HepG2 (cell line): ENCODE measurements at regions not wholly inside any gene's neighbourhood (a gene's known extent, or its start where the extent isn't known, plus 50 kb on each side); places are given as distances from the start of the nearest gene placed in this dataset.
"Not testable (repeated sequence)": the region's sequence is repeated elsewhere in the genome, so short reads cannot be mapped to it uniquely, and the experiment has no call there.

Experiments used
- ATF7 ChIP-seq, 2 experiments: fragments of 450-650 bp in 1 of 2; sonication (generic) in 1 of 2; formaldehyde crosslinking in 1 of 2; IDR thresholded peaks; 2 replicates each; pipeline versions ENCODE4 v1.4.0 to v1.6.1; 2016 to 2020; ENCODE audit warnings: antibody characterized with exemption in 1 of 2, mild to moderate bottlenecking in 1 of 2, missing genetic modification reagents in 1 of 2
- CERS6 ChIP-seq: sonication (generic); formaldehyde crosslinking; IDR thresholded peaks from 2 replicates; pipeline ENCODE4 v1.5.0; 2020; ENCODE audit warnings: missing genetic modification reagents
- CREM ChIP-seq, 2 experiments: sonication (generic) in 1 of 2; formaldehyde crosslinking in 1 of 2; IDR thresholded peaks; 2 replicates each; pipeline versions ENCODE4 v1.4.0 to v1.6.1; 2016 to 2020; ENCODE audit warnings: antibody characterized with exemption in 1 of 2, mild to moderate bottlenecking in 1 of 2, missing genetic modification reagents in 1 of 2
- GFI1 ChIP-seq: sonication (generic); formaldehyde crosslinking; IDR thresholded peaks from 2 replicates; pipeline ENCODE4 v1.5.0; 2020; ENCODE audit warnings: missing genetic modification reagents, mild to moderate bottlenecking, borderline replicate concordance
- KLF9 ChIP-seq: IDR thresholded peaks from 2 replicates; pipeline ENCODE4 v1.6.1; 2016; ENCODE audit warnings: low read depth
- MXD4 ChIP-seq: IDR thresholded peaks from 2 replicates; pipeline ENCODE4 v1.6.1; 2016; ENCODE audit warnings: mild to moderate bottlenecking, missing biosample characterization, missing genetic modification reagents
- RFX5 ChIP-seq: IDR thresholded peaks from 2 replicates; pipeline ENCODE4 v1.6.1; 2011; ENCODE audit warnings: low read depth, low read length, improper control_type of control experiment
- STAT5B ChIP-seq: sonication (generic); formaldehyde crosslinking; IDR thresholded peaks from 2 replicates; pipeline ENCODE4 v1.4.0; 2020; ENCODE audit warnings: missing genetic modification reagents
- ZNF33A ChIP-seq: sonication (generic); formaldehyde crosslinking; IDR thresholded peaks from 2 replicates; pipeline ENCODE4 v1.5.1; 2020; ENCODE audit warnings: missing genetic modification reagents, mild to moderate bottlenecking, moderate library complexity, borderline replicate concordance
- ZNF7 ChIP-seq: IDR thresholded peaks from 2 replicates; pipeline ENCODE4 v1.6.1; 2016; ENCODE audit warnings: missing biosample characterization, missing genetic modification reagents
- TF ChIP-seq, protein P1 (sequence below), 2 experiments: sonication (generic) in 1 of 2; formaldehyde crosslinking in 1 of 2; IDR thresholded peaks; 2 replicates each; pipeline versions ENCODE4 v1.6.1 to v1.9.0; 2014 to 2022; ENCODE audit warnings: antibody characterized with exemption in 1 of 2, borderline replicate concordance in 1 of 2, inconsistent platforms in 1 of 2, low read depth in 1 of 2, missing genetic modification reagents in 1 of 2
- TF ChIP-seq, protein P2 (sequence below): sonication (generic); formaldehyde crosslinking; IDR thresholded peaks from 2 replicates; pipeline ENCODE4 v1.5.0; 2020; ENCODE audit warnings: missing genetic modification reagents, mild to moderate bottlenecking, borderline replicate concordance
- TF ChIP-seq, protein P3 (sequence below): sonication (generic); formaldehyde crosslinking; IDR thresholded peaks from 2 replicates; pipeline ENCODE4 v1.4.0; 2020; ENCODE audit warnings: missing genetic modification reagents, borderline replicate concordance

- TF ChIP-seq, protein P1, sequence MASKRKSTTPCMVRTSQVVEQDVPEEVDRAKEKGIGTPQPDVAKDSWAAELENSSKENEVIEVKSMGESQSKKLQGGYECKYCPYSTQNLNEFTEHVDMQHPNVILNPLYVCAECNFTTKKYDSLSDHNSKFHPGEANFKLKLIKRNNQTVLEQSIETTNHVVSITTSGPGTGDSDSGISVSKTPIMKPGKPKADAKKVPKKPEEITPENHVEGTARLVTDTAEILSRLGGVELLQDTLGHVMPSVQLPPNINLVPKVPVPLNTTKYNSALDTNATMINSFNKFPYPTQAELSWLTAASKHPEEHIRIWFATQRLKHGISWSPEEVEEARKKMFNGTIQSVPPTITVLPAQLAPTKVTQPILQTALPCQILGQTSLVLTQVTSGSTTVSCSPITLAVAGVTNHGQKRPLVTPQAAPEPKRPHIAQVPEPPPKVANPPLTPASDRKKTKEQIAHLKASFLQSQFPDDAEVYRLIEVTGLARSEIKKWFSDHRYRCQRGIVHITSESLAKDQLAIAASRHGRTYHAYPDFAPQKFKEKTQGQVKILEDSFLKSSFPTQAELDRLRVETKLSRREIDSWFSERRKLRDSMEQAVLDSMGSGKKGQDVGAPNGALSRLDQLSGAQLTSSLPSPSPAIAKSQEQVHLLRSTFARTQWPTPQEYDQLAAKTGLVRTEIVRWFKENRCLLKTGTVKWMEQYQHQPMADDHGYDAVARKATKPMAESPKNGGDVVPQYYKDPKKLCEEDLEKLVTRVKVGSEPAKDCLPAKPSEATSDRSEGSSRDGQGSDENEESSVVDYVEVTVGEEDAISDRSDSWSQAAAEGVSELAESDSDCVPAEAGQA (IDR thresholded peaks at IDR 0.05; ENCODE audit: low read depth) = peak; percentile 83
- TF ChIP-seq, protein P1 (CRISPR knock-in tag; IDR thresholded peaks at IDR 0.05; ENCODE audit: borderline replicate concordance) = peak; percentile 98; the same call in 1 of the 2 replicates
- peak; percentile 98 for TF ChIP-seq CERS6
- peak; percentile 97; the same call in 1 of the 2 replicates for TF ChIP-seq STAT5B (CRISPR knock-in tag)
- TF ChIP-seq RFX5 = peak; percentile 32; the same call in 1 of the 2 replicates
- TF ChIP-seq, protein P2, sequence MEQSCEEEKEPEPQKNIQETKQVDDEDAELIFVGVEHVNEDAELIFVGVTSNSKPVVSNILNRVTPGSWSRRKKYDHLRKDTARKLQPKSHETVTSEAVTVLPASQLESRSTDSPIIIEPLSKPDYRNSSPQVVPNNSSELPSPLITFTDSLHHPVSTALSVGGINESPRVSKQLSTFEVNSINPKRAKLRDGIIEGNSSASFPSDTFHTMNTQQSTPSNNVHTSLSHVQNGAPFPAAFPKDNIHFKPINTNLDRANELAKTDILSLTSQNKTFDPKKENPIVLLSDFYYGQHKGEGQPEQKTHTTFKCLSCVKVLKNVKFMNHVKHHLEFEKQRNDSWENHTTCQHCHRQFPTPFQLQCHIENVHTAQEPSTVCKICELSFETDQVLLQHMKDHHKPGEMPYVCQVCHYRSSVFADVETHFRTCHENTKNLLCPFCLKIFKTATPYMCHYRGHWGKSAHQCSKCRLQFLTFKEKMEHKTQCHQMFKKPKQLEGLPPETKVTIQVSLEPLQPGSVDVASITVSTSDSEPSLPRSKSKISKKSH (CRISPR knock-in tag) = peak; percentile 99
- not testable (repeated sequence) for TF ChIP-seq ATF7 (IDR thresholded peaks at IDR 0.05)
- peak; percentile 95 for TF ChIP-seq ATF7 (CRISPR knock-in tag; IDR thresholded peaks at IDR 0.05)
- 0 out of 2 replicates have a peak, but pooled peaks have one; percentile 55 for TF ChIP-seq ZNF7 (CRISPR knock-in tag)
- TF ChIP-seq MXD4 (CRISPR knock-in tag) = peak; percentile 99
- TF ChIP-seq, protein P3, sequence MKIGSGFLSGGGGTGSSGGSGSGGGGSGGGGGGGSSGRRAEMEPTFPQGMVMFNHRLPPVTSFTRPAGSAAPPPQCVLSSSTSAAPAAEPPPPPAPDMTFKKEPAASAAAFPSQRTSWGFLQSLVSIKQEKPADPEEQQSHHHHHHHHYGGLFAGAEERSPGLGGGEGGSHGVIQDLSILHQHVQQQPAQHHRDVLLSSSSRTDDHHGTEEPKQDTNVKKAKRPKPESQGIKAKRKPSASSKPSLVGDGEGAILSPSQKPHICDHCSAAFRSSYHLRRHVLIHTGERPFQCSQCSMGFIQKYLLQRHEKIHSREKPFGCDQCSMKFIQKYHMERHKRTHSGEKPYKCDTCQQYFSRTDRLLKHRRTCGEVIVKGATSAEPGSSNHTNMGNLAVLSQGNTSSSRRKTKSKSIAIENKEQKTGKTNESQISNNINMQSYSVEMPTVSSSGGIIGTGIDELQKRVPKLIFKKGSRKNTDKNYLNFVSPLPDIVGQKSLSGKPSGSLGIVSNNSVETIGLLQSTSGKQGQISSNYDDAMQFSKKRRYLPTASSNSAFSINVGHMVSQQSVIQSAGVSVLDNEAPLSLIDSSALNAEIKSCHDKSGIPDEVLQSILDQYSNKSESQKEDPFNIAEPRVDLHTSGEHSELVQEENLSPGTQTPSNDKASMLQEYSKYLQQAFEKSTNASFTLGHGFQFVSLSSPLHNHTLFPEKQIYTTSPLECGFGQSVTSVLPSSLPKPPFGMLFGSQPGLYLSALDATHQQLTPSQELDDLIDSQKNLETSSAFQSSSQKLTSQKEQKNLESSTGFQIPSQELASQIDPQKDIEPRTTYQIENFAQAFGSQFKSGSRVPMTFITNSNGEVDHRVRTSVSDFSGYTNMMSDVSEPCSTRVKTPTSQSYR (CRISPR knock-in tag) = peak; percentile 88
- peak; percentile 86; the same call in 1 of the 2 replicates for TF ChIP-seq GFI1 (CRISPR knock-in tag)
- peak; percentile 96 for TF ChIP-seq KLF9 (CRISPR knock-in tag)
- peak; percentile 65; the same call in 1 of the 2 replicates for TF ChIP-seq CREM (IDR thresholded peaks at IDR 0.05)
- TF ChIP-seq CREM (CRISPR knock-in tag; IDR thresholded peaks at IDR 0.05) = 0 out of 2 replicates have a peak, but pooled peaks have one; percentile 58
- TF ChIP-seq ZNF33A (CRISPR knock-in tag) = peak; percentile 84
Measured at GRCh38 chr16:21520134-21521047, 79.0 kb upstream of the METTL9 start (continued).
